GM23338 (cell line): ENCODE measurements at regions not wholly inside any gene's neighbourhood (a gene's known extent, or its start where the extent isn't known, plus 50 kb on each side); places are given as distances from the start of the nearest gene placed in this dataset.

Experiments
- ATAC-seq: fragments of 200-7000 bp; cut with Tn5 transposase; 3 replicates; pipeline ENCODE4 v1.9.1; 2020
- DNase-seq: peaks from one replicate; pipeline ENCODE4 v3.0.0-alpha.2; 2015; ENCODE audit warnings: low spot score
- H2AFZ ChIP-seq: fragments of 200-600 bp; sonication (generic); 2 replicates; pipeline ENCODE4 v1.8.0; 2016; ENCODE audit warnings: antibody characterized with exemption, mild to moderate bottlenecking, moderate library complexity
- H3F3A ChIP-seq: fragments of 200-600 bp; sonication (generic); replicated peaks from 2 replicates; pipeline ENCODE4 v1.8.0; 2017; ENCODE audit warnings: antibody characterized with exemption, mixed run types, low read depth
- H3K27ac ChIP-seq: fragments of 200-600 bp; sonication (generic); 2 replicates; pipeline ENCODE4 v1.6.1; 2016; ENCODE audit warnings: low read depth
- H3K27me3 ChIP-seq: fragments of 200-600 bp; sonication (generic); 2 replicates; pipeline ENCODE4 v1.8.0; 2016; ENCODE audit warnings: mild to moderate bottlenecking, mixed run types, moderate library complexity; ENCODE audit not compliant: insufficient read depth
- H3K36me3 ChIP-seq: fragments of 200-600 bp; sonication (generic); 2 replicates; pipeline ENCODE4 v1.8.0; 2016; ENCODE audit warnings: mild to moderate bottlenecking; ENCODE audit not compliant: insufficient read depth
- H3K4me1 ChIP-seq: fragments of 200-600 bp; sonication (generic); 2 replicates; pipeline ENCODE4 v1.8.0; 2016; ENCODE audit warnings: mild to moderate bottlenecking, moderate library complexity; ENCODE audit not compliant: insufficient read depth
- H3K4me2 ChIP-seq: fragments of 200-600 bp; sonication (generic); 2 replicates; pipeline ENCODE4 v1.7.1; 2017; ENCODE audit warnings: mixed run types
- H3K4me3 ChIP-seq: fragments of 200-600 bp; sonication (generic); 2 replicates; pipeline ENCODE4 v1.6.1; 2016; ENCODE audit warnings: mixed run types
- H3K79me2 ChIP-seq: fragments of 200-600 bp; sonication (generic); replicated peaks from 2 replicates; pipeline ENCODE4 v1.8.0; 2017; ENCODE audit warnings: mild to moderate bottlenecking; ENCODE audit not compliant: insufficient read depth
- H3K9me2 ChIP-seq: fragments of 200-600 bp; sonication (generic); 2 replicates; pipeline ENCODE4 v1.8.0; 2017; ENCODE audit not compliant: insufficient read depth
- H4K20me1 ChIP-seq: fragments of 200-600 bp; sonication (generic); replicated peaks from 2 replicates; pipeline ENCODE4 v1.8.0; 2017; ENCODE audit warnings: mild to moderate bottlenecking; ENCODE audit not compliant: insufficient read depth
- H3K27ac Mint-ChIP-seq: 2 replicates; pipeline ENCODE4 v1.8.0; 2020; ENCODE audit warnings: inconsistent platforms, mild to moderate bottlenecking, moderate library complexity, mixed read lengths
- H3K27me3 Mint-ChIP-seq: 3 replicates; pipeline ENCODE4 v1.8.0; 2022; ENCODE audit warnings: low read depth, mild to moderate bottlenecking, moderate library complexity, mixed read lengths, inconsistent platforms; ENCODE audit not compliant: insufficient read depth, poor library complexity
- H3K36me3 Mint-ChIP-seq: 3 replicates; pipeline ENCODE4 v1.8.0; 2021; ENCODE audit warnings: low read depth, mild to moderate bottlenecking, inconsistent platforms, moderate library complexity, mixed read lengths
- H3K4me1 Mint-ChIP-seq: 3 replicates; pipeline ENCODE4 v1.8.0; 2020; ENCODE audit warnings: mild to moderate bottlenecking, inconsistent platforms, mixed read lengths
- H3K4me3 Mint-ChIP-seq: 3 replicates; pipeline ENCODE4 v1.8.0; 2021; ENCODE audit warnings: moderate library complexity, mild to moderate bottlenecking, inconsistent platforms, mixed read lengths
- H3K9me3 Mint-ChIP-seq: 3 replicates; pipeline ENCODE4 v1.8.0; 2020; ENCODE audit warnings: moderate library complexity, mild to moderate bottlenecking, inconsistent platforms, mixed read lengths
- CREB1 ChIP-seq: fragments of 250-450 bp; sonication (Bioruptor Pico); IDR thresholded peaks from 2 replicates; pipeline ENCODE4 v1.5.0; 2020; ENCODE audit warnings: low read depth, mild to moderate bottlenecking, moderate library complexity
- CTCF ChIP-seq, 2 experiments: fragments of 200-600 bp in 1 of 2; sonication (generic) in 1 of 2; conservative IDR thresholded peaks; 2 replicates each; pipeline versions ENCODE4 v1.5.1 to v1.6.1; 2016 to 2017; ENCODE audit warnings: antibody characterized with exemption in 2 of 2, low read depth in 2 of 2, mild to moderate bottlenecking in 2 of 2, moderate library complexity in 1 of 2
- EZH2phosphoT487 ChIP-seq: fragments of 200-600 bp; sonication (generic); IDR thresholded peaks from one replicate; pipeline ENCODE4 v1.8.1; 2018; ENCODE audit warnings: antibody characterized with exemption; ENCODE audit not compliant: unreplicated experiment
- NANOG ChIP-seq: IDR thresholded peaks from 2 replicates; pipeline ENCODE4 v1.6.1; 2016; ENCODE audit warnings: antibody characterized with exemption, borderline replicate concordance
- STAT1 ChIP-seq: IDR thresholded peaks from one replicate; pipeline ENCODE4 v1.6.1; 2016; ENCODE audit warnings: antibody characterized with exemption; ENCODE audit not compliant: unreplicated experiment
- ZNF462 ChIP-seq: fragments of 250-450 bp; sonication (Bioruptor Pico); IDR thresholded peaks from 2 replicates; pipeline ENCODE4 v1.5.0; 2020; ENCODE audit warnings: mild to moderate bottlenecking, moderate library complexity

- DNase-seq (no peak), ATAC-seq (no peak)
- no peak for TF ChIP-seq STAT1
- no peak for TF ChIP-seq NANOG
- TF ChIP-seq CTCF (conservative IDR thresholded peaks at IDR 0.05; ENCODE audit: low read depth in 2 of 2) = no peak
- TF ChIP-seq EZH2phosphoT487 = no peak
- TF ChIP-seq ZNF462 (CRISPR knock-in tag) = no peak
- no peak for TF ChIP-seq CREB1 (CRISPR knock-in tag)
- H3K27me3 Mint-ChIP-seq = peaks cover 5% of the 10 kb centered on the region
- no peak overlapping the region for H2AFZ ChIP-seq
- no peaks in the 10 kb centered on the region; the same call in 1 of the 2 replicates for H3K4me1 ChIP-seq
- H3K27ac Mint-ChIP-seq = no peak overlapping the region
- 0 out of 2 replicates have a peak, but pooled peaks cover 3% of the 10 kb centered on the region for H3K36me3 ChIP-seq
- H3K27me3 ChIP-seq = no peaks in the 10 kb centered on the region
- H3K4me3 ChIP-seq = no peak overlapping the region
- no peak overlapping the region for H3K4me3 Mint-ChIP-seq
- no peak overlapping the region for H3K4me2 ChIP-seq
- no peaks in the 10 kb centered on the region for H4K20me1 ChIP-seq
- H3K27ac ChIP-seq = no peak overlapping the region
- peaks cover 18% of the 10 kb centered on the region; the same call in 2 of the 3 replicates for H3K36me3 Mint-ChIP-seq
- no peaks in the 10 kb centered on the region for H3F3A ChIP-seq
- H3K79me2 ChIP-seq = no peaks in the 10 kb centered on the region
- no peaks in the 10 kb centered on the region; the same call in 1 of the 2 replicates for H3K9me2 ChIP-seq
- no peaks in the 10 kb centered on the region for H3K4me1 Mint-ChIP-seq
- peaks cover 21% of the 10 kb centered on the region for H3K9me3 Mint-ChIP-seq
Observed at GRCh38 chr3:80663426-80663825, 895.6 kb upstream of the ROBO1 start.
